NCI-H460 (cell line): ENCODE measurements at regions not wholly inside any gene's neighbourhood (a gene's known extent, or its start where the extent isn't known, plus 50 kb on each side); places are given as distances from the start of the nearest gene placed in this dataset.
"Not testable (repeated sequence)": the region's sequence is repeated elsewhere in the genome, so short reads cannot be mapped to it uniquely, and the experiment has no call there.

Source experiments
- DNase-seq: peaks from one replicate; pipeline ENCODE4 v3.0.0-alpha.2; 2016; ENCODE audit warnings: low read depth; ENCODE audit errors: extremely low read depth

GRCh38 chr1:70553567-70553956, 142.5 kb downstream of the CTH start:
- no peak for DNase-seq

DNA sequence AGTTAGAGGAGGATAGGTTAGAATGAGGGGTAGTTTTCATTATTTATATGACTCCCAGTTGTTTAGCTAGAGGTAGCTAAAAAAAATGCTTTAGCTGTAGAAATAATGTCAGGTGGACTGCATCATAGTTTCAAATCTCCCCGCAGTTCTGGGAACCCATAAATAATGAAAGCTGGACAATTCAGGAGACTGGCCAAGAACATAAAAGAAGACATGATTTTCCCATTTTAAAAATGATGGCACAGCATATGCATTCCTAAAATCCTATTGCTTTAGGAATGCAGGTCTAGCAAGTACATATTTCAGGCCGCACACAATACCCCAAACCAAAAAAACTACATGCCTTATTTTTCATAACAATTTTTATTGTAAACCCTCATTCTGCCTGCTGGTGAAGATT, 143.3 kb downstream of the CTH start:
- no peak for DNase-seq

- no peak for DNase-seq
Observed at GRCh38 chr1:70556541-70556940, 145.5 kb downstream of the CTH start.

DNA sequence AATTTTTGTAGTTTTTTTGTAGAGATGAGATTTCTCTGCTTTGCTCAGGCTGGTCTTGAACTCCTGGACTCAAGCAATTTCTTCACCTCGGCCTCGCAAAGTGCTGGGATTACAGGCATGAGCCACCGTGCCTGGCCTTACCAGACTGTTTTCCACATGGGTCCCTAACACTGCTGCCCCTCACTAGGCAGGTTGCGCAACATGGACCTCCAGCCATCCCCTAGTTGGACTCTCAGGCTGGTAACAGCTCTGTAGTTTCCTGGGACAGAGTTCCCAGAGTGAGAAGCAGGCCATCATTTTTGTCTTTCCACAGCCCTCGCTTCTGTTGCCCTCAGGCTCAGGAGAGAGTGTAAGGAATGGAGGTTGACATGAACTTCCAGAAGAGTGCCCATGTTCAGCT, 156.1 kb downstream of the CTH start:
- no peak for DNase-seq

DNA sequence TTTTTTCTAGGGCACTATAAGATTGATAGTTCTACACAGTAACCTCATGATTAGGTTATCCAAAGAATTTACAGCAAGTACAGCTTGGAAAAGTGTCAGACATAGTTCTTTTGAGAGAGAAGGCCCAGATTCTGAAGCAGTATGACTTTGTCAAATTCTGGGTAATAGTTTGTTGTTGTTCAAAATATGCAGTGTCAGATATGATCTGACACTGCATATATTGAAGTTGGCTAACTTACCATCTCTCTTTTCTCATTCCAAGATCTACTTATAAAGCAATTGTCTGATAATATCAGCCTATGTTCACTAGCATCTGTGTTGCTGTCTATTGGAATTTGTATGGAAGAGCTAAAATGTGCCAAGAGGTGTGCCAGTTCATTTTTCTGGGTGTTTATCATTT, 160.1 kb downstream of the CTH start:
- DNase-seq, result no peak

DNA sequence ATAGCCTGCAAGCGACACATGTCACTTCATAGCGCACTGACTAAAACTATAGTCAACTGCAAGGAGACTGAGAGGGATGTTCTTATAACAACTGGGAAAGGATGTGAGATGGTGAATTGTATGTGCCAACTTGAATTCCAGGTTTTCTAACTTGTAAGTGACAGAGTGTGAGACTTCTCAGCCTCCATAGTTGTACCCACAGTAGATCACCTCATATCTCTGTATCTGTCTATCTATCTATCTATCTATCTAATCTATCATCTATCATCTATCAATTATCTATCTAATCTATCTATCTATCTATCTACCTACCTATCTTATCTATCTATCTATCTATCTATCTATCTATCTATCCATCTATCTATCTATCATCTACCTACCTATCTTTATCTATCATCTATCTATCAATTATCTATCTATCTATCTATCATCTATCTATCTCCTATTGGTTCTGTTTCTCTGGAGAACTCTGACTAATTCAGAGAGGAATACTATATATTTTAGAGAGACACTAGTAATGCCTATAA, 162.3 kb downstream of the CTH start:
- DNase-seq, result no peak

DNA sequence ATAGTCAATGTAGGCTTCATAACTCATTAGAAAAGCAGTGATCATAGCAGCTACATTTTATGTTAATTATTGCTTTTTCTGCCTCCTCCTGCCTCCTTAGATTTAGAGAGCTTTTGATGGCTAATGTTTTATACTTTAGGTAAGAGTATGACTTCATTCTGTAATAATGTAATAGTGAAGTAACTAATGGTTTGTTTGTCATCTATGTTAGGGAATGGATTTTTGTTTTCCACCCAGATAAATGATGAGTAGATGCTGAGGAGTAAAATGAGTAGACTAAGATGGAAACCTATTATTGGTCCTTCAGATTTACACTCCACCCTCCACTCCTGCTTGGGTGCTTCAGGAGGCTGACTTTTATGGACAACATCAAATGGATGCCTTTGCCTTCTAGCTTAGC, 170.6 kb downstream of the CTH start:
- DNase-seq, result no peak

DNA sequence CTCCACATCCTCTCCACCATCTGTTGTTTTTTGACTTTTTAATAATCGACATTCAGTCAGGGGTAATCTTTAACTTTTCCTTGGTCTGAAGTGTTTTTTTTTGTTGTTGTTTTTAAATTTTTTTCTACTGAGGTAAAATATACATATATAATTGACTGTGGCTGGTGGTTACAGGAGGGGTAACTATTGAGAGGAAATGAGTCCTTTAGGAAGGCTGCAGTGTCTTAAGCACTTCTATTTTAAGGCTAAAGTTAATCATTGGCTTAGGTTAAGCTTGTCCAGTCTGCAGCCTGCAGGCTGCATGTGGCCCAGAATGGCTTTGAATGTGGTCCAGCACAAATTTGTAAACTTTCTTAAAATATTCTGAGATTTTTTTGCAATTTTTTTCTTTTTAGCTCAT, 172.5 kb downstream of the CTH start:
- DNase-seq, result no peak

GRCh38 chr1:70586046-70586445, 175.0 kb downstream of the CTH start:
- DNase-seq, result no peak

GRCh38 chr1:70587872-70588366, 176.9 kb downstream of the CTH start:
- no peak for DNase-seq

DNA sequence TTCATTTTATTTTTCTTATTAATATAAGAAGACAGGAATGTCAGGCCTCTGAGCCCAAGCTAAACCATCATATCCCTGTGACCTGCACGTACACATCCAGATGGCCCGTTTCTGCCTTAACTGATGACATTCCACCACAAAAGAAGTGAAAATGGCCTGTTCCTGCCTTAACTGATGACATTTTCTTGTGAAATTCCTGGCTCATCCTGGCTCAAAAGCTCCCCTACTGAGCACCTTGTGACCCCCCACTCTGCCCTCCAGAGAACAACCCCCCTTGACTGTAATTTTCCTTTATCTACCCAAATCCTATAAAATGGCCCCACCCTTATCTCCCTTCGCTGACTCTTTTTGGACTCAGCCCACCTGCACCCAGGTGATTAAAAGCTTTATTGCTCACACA, 182.5 kb downstream of the CTH start:
- not testable (repeated sequence) for DNase-seq

DNA sequence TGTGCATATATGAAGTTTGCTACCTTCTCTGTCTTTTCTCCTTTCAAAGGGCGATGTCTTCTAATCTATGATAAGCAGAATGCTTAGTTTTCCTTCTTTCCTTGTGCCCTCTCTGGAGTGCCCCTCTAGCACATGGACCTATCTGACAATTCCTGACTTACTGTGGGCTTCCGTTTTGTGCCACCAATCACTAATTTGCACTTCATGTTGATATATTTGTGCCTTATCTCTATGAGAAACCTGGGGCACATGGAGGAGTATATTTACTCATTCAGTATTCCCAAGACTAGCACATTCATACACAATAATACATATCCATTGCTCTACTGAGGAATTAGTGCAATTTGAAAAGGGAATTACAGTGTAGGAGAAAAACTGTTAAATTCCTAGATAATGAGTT, 197.7 kb downstream of the CTH start:
- DNase-seq, result no peak

GRCh38 chr1:70610164-70610563, 199.1 kb downstream of the CTH start:
- DNase-seq, result not testable (repeated sequence)

DNA sequence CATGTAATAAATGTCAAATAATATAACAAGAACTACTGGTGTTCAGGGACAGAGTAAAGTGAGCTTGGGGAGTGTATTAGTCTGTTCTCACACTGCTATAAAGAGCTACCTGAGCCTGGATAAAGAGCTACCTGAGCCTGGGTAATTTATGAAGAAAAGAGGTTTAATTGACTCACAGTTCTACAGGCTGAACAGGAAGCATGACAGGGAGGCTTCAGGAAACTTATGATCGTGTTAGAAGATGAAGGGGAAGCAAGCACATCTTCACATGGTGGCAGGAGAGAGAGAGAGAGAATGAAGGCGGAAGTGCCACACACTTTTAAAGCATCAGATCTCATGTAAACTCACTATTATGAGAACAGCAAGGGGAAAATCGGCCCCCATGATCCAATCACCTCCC, 205.9 kb downstream of the CTH start:
- DNase-seq, result no peak

DNA sequence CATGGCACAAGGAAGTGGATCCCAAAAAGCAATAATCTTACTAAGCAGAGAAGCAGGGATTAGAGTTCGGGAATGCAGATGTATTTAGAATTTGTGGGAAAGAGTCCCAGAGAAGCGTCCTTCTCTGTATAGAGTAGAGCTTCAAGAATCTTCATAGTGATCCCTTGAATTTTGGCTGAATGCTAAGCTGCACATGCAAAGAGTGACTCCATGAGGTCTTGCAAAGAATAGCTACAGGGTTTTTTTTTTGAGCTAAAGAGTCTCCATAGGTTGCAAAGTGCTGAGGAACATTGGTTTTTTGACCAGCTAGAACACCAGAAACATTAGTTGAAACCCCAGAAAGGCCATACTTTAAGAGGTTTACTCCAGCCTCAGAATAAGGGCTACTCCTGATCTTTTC, 206.7 kb downstream of the CTH start:
- no peak for DNase-seq

GRCh38 chr1:70627910-70628309, 216.8 kb downstream of the CTH start:
- no peak for DNase-seq

- no peak for DNase-seq
Observed at GRCh38 chr1:70628973-70629372, 217.9 kb downstream of the CTH start.

DNA sequence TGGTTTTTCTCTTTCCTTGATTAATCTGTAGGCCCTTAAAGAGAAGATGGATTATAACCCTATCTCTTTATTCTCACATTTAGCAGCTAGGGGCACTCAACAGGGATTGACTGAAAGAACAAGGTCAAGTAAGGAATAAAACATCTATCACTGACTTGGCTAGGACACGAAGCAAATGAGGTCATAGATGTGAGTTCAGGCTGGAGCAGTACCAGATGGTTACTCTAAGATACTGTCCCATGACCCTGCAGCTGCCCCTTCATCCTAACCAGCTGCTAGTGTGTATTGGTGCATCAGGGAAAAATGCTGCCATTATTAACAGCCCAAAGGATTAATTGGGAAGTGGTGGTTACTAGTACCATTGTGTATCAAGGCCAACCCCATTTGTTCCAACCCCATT, 221.9 kb downstream of the CTH start:
- DNase-seq, result no peak

DNA sequence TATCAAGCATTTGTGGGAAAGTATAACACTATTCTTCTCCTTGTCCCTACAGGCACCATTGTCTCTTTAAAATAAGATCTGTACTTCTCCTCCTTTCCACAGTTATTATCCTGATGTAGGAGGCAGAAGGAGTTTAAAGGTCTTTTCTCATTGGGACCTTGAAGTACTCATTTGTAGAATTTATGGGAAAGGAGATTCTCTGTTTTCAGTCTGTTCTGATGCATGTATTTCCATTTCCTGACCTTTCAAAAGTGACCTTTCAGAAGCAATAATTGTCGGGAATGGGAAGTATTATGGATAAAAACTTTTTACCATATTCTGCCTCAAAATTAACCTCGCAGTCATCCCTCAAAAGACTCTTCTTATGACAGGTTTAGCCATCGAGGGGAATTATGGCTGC, 224.8 kb downstream of the CTH start:
- no peak for DNase-seq

DNA sequence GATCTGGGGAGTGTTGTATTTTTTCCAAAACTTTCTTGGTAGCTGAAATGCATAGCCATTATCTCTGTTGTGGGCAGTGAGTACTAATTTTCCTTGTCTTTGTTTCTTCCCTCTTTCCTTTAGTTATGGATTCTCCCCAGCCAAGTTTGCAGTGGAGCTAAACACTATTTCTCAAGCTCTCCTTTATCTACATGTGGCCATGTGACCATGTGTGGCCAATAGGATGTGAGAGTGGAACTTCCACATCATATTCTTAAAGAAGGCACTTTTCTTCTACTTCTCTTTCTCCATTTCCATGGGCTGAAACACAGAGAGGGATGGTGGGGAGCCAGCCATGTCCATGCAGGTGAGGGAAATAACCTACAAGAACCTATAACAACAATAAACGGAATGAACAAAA, 230.8 kb downstream of the CTH start:
- DNase-seq, result no peak

GRCh38 chr1:70656361-70656760, 245.3 kb downstream of the CTH start:
- no peak for DNase-seq

DNA sequence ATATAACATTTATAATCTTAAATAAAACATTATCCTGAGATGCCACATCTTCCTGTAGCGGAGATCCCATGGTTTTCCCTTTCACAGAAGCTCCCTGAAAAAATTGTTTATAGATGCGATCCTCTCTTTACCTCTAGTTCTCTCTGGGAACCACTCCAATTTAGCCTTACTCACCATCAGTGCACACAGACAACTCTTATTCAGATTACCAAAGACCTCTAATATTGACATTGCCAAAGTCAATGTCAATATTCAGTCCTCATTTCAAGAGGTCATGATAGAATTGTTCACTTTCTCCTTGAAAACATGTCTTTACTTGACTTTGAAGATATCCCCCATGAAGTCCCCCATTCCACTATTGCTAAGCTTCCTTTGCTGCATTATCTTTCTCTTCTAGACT, 248.8 kb downstream of the CTH start:
- no peak for DNase-seq

GRCh38 chr1:70666381-70667140, 255.5 kb downstream of the CTH start:
- DNase-seq, result no peak
